HG02623 (cell line): ENCODE measurements at regions not wholly inside any gene's neighbourhood (a gene's known extent, or its start where the extent isn't known, plus 50 kb on each side); places are given as distances from the start of the nearest gene placed in this dataset.

Source experiments
- ATAC-seq: cut with Tn5 transposase; IDR thresholded peaks from one replicate; pipeline ENCODE4 v1.9.1; 2021; ENCODE audit warnings: moderate library complexity; ENCODE audit not compliant: unreplicated experiment

DNA sequence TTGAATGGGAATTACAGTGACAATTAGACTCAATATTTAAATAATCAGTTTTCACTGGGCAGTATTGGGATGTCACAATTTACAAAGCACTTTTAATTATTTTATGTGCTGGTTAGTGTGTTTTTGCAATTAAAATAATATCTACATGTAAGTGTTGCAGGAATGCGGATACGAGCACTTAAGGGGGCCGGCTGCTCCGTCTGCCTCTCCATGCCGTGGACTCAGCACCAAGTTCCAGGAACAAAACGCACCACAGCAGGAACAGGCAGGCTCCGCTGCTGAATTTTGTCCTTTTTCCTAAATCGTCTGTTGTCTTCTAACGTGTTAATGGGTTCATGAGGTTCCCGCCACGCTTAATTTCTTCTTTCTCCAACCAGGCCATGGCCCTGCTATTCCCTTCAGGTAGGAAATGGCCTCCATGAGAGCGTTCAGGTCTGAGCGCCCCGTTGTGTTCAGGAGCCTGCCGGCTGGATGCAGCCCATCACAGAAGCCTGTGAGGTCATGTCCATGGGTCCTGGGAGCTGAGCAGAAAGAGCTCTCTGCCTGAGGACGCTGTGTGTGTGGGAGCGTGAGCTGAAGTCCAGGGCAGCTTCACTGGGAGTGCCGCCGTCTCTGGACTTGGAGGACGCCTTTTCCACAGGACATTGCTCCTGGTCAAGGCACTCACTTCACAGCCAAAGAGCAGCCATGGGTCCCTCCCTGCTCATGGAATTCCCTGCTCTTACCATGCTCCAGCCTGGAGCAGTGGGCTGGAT, 730.3 kb downstream of the BRD1 start:
- ATAC-seq, result no peak

DNA sequence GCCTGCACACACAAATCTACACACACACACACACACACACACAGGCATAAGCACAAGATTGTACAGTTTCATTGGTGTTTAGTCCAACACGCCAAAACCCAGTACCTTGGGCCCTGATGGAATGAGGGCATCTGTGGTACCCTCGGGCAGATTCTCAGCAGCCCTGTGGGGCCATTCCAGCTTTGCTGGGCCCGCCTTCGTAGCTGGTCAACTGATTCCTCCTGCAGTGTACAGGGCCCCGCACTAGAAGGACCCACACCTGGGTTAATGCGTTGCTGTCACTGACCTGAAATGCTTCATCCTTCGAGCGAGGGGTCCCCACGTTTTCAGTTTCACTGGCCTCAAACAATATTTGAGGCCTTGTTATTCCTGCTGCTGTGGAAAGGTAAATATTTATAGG, 731.2 kb downstream of the BRD1 start:
- ATAC-seq, result no peak

DNA sequence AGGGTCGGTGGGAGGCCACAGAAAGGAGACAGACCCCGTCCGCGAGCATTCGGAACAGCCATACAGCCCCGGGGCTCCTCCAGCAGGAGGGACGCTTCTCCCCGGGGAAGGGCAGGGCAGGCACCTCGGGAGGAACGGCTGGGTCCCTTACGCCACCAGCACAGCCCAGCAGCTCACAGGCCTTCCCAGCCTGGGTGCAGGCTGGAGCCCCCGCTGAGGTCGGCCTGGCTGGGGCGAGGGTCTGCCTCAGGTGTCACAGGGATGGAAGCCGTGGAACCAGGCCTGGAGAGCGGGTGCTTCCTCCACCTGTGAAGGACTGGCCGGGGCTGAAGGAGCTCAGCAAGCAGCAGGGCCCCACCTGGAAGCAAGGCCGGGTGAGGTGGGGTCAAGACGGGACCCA, 732.3 kb downstream of the BRD1 start:
- no peak for ATAC-seq

DNA sequence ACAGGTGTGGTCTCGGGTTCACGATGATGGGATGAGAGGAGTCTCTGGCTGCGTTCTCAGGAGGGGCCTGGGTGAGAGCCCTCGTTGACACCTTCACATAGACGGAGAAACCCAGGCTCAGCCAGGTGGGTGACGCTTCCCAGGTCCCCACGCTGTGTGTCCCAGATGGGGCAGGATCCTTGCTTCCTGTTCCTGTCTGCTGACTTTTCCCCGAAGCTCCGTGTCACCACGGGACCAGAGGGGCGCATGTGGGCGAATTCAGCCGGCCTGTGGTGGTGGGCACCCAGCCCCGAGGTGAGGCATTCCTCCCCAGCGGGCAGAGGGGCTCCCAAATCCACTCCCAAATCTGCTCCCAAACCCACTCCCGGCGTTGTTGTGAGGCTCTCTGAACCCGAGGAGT, 732.8 kb downstream of the BRD1 start:
- no peak for ATAC-seq

DNA sequence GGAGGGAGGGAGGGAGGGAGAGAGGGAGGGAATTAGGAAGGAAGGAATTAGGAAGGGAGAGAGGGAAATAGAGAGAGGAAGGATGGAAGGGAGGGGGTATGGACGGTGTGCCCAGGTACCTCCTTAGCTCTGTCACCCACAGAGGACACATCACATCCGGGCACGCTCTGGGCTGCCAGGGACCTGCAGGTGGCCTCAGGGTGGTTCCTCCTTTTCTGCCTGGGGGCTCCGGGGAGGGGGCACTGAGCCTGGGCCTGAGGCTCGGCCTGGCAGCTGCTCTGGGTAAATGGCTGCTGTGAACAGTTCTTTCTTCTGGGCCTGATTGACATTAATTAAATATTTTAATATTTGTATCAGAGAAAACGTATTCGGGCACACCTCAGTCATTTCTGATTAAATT, 733.5 kb downstream of the BRD1 start:
- ATAC-seq, result no peak

DNA sequence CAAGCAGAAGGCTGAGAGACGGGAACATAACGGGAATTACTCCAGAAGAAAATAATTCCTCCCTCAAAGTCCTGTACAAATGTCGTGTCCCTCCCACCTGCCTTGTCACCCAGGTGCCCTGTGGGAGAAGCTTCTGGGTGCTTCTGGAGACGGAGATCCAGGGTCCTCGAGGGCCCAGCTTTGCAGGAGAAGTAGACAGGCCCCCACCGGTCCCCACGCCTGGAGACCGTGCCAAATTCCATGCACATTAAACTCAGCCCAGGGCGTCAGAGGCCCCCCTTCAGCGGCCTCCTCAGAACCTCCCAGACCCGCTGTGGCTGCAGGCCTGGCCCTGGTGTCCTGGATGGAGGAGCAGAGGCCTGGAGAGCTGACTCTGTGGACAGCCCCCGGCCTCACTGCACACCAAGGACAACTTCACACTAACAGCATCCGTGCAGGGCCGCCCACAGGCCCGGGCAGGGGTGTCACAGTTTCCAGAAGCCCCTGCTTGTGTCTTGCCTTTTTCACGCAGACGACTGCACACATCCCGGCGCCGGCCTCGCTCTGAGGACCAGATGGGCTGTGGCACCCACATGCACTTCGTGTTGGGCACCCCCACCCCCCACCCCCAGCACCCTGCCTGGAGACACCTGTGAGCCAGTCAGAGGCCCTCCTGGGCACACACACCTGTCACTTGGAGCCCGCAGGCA, 734.3 kb downstream of the BRD1 start:
- no peak for ATAC-seq

DNA sequence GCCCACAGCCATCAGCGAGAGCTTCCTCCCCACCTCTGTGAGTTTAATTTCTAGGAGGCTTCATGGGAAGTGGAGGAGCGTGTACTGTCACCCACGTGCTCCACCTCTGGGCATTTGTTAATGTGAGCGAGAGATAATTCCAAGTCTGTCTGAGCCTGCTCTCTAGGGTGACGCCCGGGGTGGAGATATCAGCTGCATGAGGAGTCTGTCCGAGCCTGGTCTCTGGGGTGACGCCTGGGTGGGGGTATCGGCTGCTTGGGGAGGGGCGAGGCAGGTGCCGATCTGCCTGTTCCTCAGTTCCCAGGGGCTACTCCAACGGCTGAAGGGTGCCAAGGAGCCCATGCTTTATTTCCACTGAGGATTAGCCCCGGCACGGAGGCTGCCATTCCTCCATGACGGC, 735.0 kb downstream of the BRD1 start:
- no peak for ATAC-seq

DNA sequence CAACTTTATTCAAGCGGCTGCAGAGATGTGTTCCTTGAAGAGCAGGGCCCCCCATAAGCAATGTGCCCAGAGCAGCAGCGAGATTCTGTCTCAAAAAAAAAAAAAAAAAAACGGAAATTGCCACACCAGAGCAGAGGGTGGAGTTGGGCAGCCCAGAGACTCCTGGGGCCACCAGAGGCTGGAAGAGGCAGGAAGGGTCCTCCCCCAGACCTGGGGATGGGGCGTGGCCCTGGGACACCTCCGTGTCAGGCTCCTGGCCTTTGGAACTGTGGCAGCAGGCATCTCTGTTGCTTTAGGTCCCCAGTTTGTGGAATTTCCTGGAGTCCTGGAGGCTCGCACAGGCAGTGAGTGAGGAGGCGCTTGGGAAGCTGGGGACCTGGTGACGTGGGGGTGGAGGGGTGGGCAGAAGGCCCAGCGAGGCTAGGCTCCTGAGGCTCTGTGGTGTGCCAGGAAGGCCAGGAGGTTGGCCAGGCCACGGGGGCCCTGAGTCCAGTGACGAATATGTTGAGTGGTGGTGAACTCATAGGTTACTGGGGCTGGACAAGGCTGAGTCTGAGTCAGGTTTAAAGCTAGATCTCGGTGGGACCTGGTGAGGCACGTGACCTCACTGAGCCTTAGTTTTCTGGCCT, 735.6 kb downstream of the BRD1 start:
- no peak for ATAC-seq

DNA sequence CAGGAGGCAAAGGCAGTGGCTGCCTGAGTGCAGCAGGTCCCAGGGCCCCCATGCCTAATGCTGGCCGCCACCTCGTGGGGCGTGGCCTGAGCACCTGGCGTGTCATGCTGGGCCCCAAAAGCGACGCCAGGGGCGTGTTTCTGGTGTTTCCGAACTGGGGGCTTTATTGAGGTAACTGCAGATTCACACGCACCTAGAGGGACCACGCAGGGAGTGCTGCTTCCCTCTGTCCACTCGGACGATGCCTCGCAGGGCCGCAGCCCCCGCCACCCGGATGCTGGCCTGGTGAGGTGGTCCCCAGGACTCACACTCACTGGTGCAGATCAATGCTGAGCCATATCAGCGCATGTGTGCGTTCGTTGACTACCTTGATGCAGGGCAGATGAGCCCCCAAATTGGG, 736.2 kb downstream of the BRD1 start:
- ATAC-seq, result no peak

DNA sequence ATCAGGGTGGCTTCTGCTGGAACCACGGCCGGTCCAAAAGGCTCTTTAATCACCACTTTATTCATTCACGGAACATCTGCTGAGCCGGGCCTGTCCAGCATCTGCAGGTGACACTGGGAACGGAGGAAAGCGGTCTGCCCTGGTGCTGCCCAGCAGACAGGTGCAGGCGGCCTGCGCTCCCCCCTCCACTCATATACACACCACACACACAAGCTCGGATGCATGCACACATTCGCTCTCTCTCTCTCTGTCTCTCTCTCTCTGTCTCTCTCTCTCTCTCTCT, 736.9 kb downstream of the BRD1 start:
- ATAC-seq, result no peak

DNA sequence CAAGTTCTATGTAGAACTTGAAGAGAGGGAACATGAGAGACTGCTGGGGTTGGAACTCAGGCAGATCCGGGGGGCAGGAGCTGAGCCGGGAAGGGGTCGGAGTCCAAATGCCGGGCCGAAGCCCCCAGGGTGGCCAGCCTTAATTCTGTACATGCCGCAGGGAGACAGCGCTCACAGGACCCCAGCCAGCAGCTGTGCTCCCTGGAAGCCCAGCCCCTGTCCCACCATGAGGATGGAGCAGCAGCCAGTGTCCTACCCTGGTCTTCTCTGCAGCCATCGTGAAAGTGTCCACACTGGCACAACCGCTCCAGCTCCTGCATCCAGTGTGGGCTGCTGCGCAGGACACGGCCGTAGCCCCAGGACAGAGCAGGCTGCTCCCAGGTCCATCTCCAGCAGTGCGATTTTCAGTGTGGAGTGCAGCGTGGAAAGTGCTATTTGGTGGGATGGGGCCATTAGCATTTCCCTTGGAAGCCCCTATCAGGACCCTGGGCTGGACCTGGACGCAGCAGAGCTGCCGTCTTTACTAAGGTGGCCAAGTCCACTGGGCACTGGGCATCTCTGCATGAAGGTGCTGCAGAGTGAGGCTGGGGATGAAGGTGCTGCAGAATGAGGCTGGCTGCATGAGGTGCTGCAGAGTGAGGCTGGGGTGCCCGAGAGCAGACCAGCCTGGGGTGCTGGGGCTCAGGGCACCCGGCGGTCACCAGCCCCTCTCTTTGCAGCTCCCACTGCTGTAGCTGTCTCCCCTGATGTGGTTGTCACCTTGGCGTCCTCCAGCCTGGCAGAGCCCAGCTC, 737.4 kb downstream of the BRD1 start:
- ATAC-seq, result no peak

DNA sequence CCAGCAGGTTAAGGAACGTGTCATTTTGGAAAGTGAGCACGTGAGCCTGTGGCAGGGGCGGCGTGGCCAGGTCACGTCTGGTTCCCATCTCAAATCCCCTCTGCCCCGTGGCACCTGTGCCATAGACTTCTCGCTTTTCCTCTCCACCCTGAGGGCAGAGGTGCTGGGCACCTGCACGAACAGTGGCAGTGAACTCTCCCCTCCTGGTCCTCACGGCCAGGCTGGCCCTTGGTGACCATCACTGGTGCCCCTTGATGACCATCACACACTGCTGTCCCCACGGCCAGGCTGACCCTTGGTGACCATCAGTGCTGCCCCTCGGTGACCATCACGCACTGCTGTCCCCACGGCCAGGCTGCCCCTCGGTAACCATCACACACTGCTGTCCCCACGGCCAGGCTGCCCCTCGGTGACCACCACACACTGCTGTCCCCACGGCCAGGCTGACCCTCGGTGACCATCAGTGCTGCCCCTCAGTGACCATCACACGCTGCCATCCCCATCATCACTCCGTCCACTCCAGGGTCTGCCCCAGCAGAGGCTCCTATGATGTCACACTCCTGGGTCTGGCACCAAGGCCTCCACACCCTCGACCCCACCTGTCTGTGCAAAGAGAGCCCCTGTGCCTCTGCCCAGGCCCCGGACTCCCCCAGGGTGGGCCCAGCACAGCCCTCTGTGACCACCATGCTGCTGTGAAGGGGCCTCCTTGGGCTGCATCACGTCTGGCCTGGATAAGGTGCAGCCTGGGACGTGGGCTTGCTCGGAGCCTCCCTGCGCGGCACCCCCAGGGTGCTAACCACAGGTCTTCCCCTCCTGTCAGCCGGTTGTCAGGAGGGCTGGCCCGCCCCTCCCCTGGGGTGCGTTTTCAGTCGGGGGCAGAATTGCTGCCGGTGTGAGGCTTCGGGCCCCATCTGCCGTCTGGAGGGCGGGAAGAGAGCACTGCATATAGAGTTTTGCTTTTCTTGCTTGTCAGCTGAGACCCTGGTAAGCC, 738.6 kb downstream of the BRD1 start:
- ATAC-seq, result no peak

DNA sequence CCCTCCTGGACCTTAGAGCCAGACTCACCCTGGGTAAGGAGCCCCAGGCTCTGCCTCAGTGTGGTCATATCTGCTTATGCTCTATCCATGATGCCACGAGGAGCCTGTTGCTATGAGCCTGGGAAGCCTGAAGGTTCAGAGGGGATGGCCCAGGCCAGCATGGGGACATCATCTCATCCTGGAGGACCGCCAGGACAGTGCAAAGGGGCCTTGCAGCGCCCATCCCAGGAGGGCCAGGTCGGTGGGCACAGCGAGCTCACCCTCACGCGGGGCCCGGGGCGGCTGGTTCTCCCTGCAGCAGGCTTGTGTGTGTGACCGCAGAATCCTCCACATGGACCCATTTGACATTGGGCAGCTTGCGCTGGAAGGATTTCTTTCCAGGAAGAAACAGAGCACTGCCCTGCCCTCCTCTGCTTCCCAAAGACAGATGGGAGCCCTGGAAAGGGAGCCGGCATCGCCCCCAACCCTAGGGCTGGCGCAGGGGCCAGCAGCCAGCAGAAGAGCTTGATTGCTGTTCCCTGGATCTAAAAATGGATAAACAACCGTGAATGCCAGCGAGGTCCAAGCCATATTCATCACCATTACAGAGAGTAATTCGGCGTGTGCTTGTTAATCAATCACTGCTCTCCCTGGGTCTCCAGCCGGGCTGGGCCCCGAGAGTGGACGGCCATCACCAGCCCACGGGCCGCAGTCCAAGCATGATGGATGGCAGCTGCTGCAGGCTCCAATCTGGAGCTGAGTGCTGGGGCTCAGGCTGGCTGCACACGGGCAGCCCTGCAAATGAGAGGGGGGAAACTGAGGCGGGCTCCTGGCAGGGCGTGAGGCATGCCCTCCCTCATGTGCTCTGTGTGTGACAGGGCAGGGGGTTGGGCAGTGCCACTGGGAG, 739.7 kb downstream of the BRD1 start:
- ATAC-seq, result no peak

DNA sequence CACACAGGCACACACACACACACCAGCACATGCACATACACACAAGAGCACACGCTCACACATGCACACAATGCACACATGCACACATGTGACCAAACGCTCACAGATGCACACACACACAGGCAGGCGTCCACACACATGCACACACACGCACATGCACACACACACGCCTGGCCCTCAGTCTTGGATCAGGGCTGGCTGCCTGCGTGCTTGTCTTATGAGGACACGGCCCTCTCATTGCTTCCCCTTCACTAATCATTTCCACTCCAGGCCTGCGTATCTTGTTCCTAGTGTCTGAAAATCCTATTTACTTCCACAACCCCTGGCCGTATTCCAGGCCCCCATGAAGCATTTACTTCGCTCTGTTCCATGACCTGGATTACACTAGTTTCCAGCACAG, 740.5 kb downstream of the BRD1 start:
- no peak for ATAC-seq

DNA sequence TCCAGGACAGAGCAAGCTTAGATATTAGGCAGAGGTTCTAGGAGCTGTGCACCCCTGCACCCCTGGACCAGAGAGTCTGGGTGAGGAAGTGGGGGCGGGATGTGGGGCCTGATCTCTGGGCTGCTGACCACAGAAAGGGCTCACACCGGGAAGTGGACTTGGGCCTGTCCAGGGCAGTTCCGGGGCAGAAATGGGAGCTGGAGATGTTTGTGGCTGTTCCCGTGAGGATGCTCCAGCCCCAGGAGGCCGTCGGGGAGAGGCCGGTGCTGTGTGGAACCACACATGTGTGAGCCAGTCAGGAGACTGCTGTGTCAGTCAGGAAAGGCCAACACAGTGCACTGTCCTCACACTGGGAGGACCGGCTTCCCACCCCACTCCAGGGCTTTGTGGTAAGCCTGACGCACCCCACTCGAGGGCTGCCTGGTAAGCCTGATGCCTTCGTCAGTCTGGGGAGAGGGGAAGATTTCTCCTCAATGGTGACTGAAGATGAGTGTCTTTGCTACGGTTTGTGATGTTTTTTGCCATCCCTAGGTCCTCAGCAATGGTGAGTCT, 741.0 kb downstream of the BRD1 start:
- no peak for ATAC-seq

DNA sequence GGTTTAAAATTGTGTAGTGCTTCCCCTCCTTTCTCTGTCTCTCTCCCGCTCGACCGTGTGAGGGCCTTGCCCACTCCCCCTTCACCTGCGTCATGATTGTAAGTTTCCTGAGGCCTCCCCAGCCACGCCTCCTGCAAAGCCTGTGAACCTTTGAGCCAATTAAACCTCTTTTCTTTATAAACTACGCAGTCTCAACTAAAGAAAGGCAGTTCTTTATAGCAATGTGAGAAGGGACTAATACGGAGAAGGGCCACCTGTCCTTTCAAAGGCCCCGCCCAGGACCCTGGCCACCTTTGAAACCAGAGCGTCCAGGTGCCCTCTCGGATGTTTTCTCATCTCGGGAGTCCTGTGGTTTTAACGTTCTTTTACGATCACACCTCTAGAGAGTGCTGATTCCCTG, 741.5 kb downstream of the BRD1 start:
- no peak for ATAC-seq

DNA sequence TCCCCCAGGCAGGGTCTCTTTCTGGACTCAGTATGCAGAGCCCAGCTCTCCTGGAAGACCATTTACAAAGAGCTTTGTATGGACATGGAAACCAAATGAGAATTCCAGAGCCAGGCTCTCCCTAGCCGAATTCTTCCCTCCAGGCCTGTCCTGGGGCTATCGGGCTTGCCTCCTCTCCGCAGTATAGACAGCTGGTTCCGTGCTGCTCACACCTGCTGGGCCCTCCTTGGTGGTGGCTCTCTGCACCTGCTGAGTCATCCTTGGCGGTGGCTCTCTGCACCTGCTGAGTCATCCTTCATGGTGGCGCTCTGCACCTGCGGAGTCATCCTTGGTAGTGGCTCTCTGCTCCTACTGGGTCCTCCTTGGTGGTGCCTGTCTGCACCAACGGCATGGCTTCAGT, 743.5 kb downstream of the BRD1 start:
- no peak for ATAC-seq

DNA sequence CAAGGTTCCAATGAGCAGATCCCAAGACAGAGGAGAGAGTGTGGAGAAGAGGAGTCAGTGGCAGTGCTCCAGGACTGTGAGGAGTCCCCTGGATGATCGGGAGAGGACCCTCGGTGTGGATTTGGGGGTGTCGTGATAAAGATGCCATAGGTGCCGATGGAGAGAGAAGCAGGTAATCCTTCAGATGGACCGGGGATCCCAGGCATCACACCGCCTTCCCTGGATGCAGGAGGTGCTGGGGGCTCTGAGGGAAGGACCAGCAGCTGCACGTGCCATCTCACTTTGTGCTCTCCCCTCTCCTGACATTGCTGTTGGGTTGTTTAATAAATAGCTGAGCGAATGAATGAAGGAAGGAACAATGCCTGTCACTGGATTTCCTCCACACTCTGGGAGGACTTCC, 744.1 kb downstream of the BRD1 start:
- no peak for ATAC-seq

DNA sequence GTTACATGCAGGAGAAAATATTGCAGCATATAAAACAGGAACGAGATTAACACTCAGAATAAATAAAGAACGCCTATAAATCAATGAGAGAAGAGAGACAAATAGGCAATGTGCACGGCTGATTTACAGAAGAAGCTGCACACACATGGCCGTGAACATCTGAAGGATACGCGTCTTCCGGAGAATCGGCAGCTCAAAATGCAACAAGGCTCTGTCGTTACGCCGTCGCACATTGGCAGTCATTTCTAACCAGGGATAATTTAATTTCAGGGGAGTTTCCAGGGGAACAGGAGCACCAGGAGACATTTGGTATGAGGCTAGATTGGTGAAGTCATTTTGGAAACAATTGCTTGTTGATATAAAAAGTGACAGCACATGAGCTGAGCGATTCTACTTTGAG, 745.2 kb downstream of the BRD1 start:
- no peak for ATAC-seq
